Activated CD4-positive, alpha-beta T cell treated with anti-CD3 and anti-CD28 coated beads for 4 hours (primary cell): ENCODE measurements at regions not wholly inside any gene's neighbourhood (a gene's known extent, or its start where the extent isn't known, plus 50 kb on each side); places are given as distances from the start of the nearest gene placed in this dataset.

ENCODE experiments used
- DNase-seq, 2 donors: peaks; one replicate each; pipeline ENCODE4 v3.0.0-alpha.2; 2020

- no peak for DNase-seq
Observed at GRCh38 chr17:72344613-72345012, 223.8 kb downstream of the SOX9 start.

GRCh38 chr17:72345088-72345487 lies 224.3 kb downstream of the SOX9 start:
- no peak for DNase-seq

- DNase-seq: no peak
Observed at GRCh38 chr17:72345536-72345935, 224.7 kb downstream of the SOX9 start.

GRCh38 chr17:72346306-72346705 lies 225.5 kb downstream of the SOX9 start:
- DNase-seq: no peak

- no peak for DNase-seq
Observed at GRCh38 chr17:72349011-72349410, 228.2 kb downstream of the SOX9 start.

- no peak for DNase-seq
Observed at GRCh38 chr17:72349491-72349995, 228.7 kb downstream of the SOX9 start.

GRCh38 chr17:72350073-72350472 lies 229.3 kb downstream of the SOX9 start:
- no peak for DNase-seq

GRCh38 chr17:72351365-72351764 lies 230.5 kb downstream of the SOX9 start:
- DNase-seq: no peak

GRCh38 chr17:72351884-72352346 lies 231.1 kb downstream of the SOX9 start:
- DNase-seq: no peak

- no peak for DNase-seq
Observed at GRCh38 chr17:72353502-72353901, 232.7 kb downstream of the SOX9 start.

- no peak for DNase-seq
Observed at GRCh38 chr17:72354071-72354470, 233.3 kb downstream of the SOX9 start.

GRCh38 chr17:72357764-72358365 lies 237.0 kb downstream of the SOX9 start:
- no peak for DNase-seq

- DNase-seq: no peak
Observed at GRCh38 chr17:72358465-72358864, 237.6 kb downstream of the SOX9 start.

- DNase-seq: no peak
Observed at GRCh38 chr17:72359274-72359673, 238.5 kb downstream of the SOX9 start.

- no peak for DNase-seq
Observed at GRCh38 chr17:72359811-72360210, 239.0 kb downstream of the SOX9 start.

- DNase-seq: no peak
Observed at GRCh38 chr17:72360386-72360940, 239.6 kb downstream of the SOX9 start.

- DNase-seq: no peak
Observed at GRCh38 chr17:72361892-72362291, 241.1 kb downstream of the SOX9 start.

GRCh38 chr17:72362376-72363088 lies 241.7 kb downstream of the SOX9 start:
- DNase-seq: no peak

GRCh38 chr17:72363089-72363610 lies 242.3 kb downstream of the SOX9 start:
- no peak for DNase-seq

GRCh38 chr17:72365857-72366414 lies 245.1 kb downstream of the SOX9 start:
- DNase-seq: no peak

GRCh38 chr17:72366626-72367025 lies 245.8 kb downstream of the SOX9 start:
- DNase-seq: no peak

- DNase-seq: no peak
Observed at GRCh38 chr17:72368191-72368590, 247.4 kb downstream of the SOX9 start.

- no peak for DNase-seq
Observed at GRCh38 chr17:72369366-72369765, 248.5 kb downstream of the SOX9 start.

GRCh38 chr17:72370819-72371218 lies 250.0 kb downstream of the SOX9 start:
- DNase-seq: no peak
